ENCODE measurements at regions not wholly inside any gene's neighbourhood (a gene's known extent, or its start where the extent isn't known, plus 50 kb on each side); places are given as distances from the start of the nearest gene placed in this dataset.

GRCh38 chr14:85079842-85080730 is 449.9 kb upstream of the FLRT2 start:
- DNase-seq = no peak

- DNase-seq = no peak
Measured at GRCh38 chr14:85084344-85084743, 445.6 kb upstream of the FLRT2 start.

- no peak for DNase-seq
Measured at GRCh38 chr14:85085981-85086380, 444.0 kb upstream of the FLRT2 start.

GRCh38 chr14:85087201-85087600 is 442.7 kb upstream of the FLRT2 start:
- no peak for DNase-seq

- no peak for DNase-seq
Measured at GRCh38 chr14:85088192-85088591, 441.8 kb upstream of the FLRT2 start.

- DNase-seq = no peak
Measured at GRCh38 chr14:85090681-85091080, 439.3 kb upstream of the FLRT2 start.

GRCh38 chr14:85093631-85094330 is 436.2 kb upstream of the FLRT2 start:
- DNase-seq = no peak

GRCh38 chr14:85102591-85102990 is 427.4 kb upstream of the FLRT2 start:
- no peak for DNase-seq

- no peak for DNase-seq
Measured at GRCh38 chr14:85106506-85106905, 423.4 kb upstream of the FLRT2 start.

- no peak for DNase-seq
Measured at GRCh38 chr14:85112762-85113161, 417.2 kb upstream of the FLRT2 start.

GRCh38 chr14:85115921-85116320 is 414.0 kb upstream of the FLRT2 start:
- peak; percentile 3 for DNase-seq

- DNase-seq = no peak
Measured at GRCh38 chr14:85118274-85118673, 411.7 kb upstream of the FLRT2 start.

GRCh38 chr14:85122690-85123089 is 407.3 kb upstream of the FLRT2 start:
- no peak for DNase-seq

- DNase-seq = no peak
Measured at GRCh38 chr14:85123755-85124154, 406.2 kb upstream of the FLRT2 start.

GRCh38 chr14:85124631-85125290 is 405.2 kb upstream of the FLRT2 start:
- no peak for DNase-seq

- DNase-seq = no peak
Measured at GRCh38 chr14:85125291-85125670, 404.7 kb upstream of the FLRT2 start.

- DNase-seq = no peak
Measured at GRCh38 chr14:85129921-85130320, 400.0 kb upstream of the FLRT2 start.

GRCh38 chr14:85131226-85131922 is 398.6 kb upstream of the FLRT2 start:
- DNase-seq = peak; percentile 40

GRCh38 chr14:85142982-85143381 is 387.0 kb upstream of the FLRT2 start:
- no peak for DNase-seq

GRCh38 chr14:85146779-85147178 is 383.2 kb upstream of the FLRT2 start:
- DNase-seq = no peak

- no peak for DNase-seq
Measured at GRCh38 chr14:85150166-85150565, 379.8 kb upstream of the FLRT2 start.

GRCh38 chr14:85154714-85155113 is 375.2 kb upstream of the FLRT2 start:
- no peak for DNase-seq

GRCh38 chr14:85156319-85156718 is 373.6 kb upstream of the FLRT2 start:
- DNase-seq = no peak
